K562 (cell line): ENCODE measurements at regions not wholly inside any gene's neighbourhood (a gene's known extent, or its start where the extent isn't known, plus 50 kb on each side); places are given as distances from the start of the nearest gene placed in this dataset.

Experiments used
- ATAC-seq: fragments of 200-7000 bp; cut with Tn5 transposase; 3 replicates; pipeline ENCODE4 v1.9.1; 2020; ENCODE audit warnings: moderate library complexity
- BruUV-seq: library from RNA; stranded (reverse); fragments of 400-500 nt; replicated peaks from 2 replicates; lab custom pipeline; 2021; lab: Mats Ljungman, UMichigan
- CTCF ChIA-PET: fragments of 300-600 bp; formaldehyde crosslinking; extraction: SDS; loops from one replicate; lab custom pipeline; 2021; ENCODE audit warnings: low intra/inter-chr PET ratio; lab: Yijun Ruan, JAX
- POLR2A ChIA-PET: fragments of 300-600, 350-650 bp; sonication (Branson Sonifier 250); formaldehyde crosslinking; extraction: SDS; loops from one replicate; lab custom pipeline; 2021; ENCODE audit warnings: antibody characterized with exemption, inconsistent platforms; lab: Yijun Ruan, JAX
- DNase-seq, 4 experiments: peaks; one replicate each; pipeline versions ENCODE4 v3.0.0 to v3.0.0-alpha.2; 2011 to 2018; ENCODE audit warnings: low spot score in 3 of 4, mixed read lengths in 3 of 4; ENCODE audit errors: extremely low read depth in 1 of 4
- FAIRE-seq: peaks from 2 replicates; lab custom pipeline; 2011; peaks lifted over from hg19 to GRCh38; lab: Jason Lieb, UNC
- H2AFZ ChIP-seq: 2 replicates; pipeline ENCODE4 v1.6.0; 2011; ENCODE audit warnings: low read depth, low read length, control low read depth, inconsistent platforms
- H3K27ac ChIP-seq: fragments of 200-600 bp; 3 replicates; pipeline ENCODE4 v1.8.0; 2011; ENCODE audit warnings: low read depth, mild to moderate bottlenecking, control low read depth, inconsistent platforms, low read length, moderate library complexity, mixed read lengths; ENCODE audit errors: extremely low read depth
- H3K27me3 ChIP-seq, 2 experiments: fragments of 300-600 bp in 1 of 2; 2 replicates in 1 of 2; 3 replicates in 1 of 2; pipeline versions ENCODE4 v1.6.0 to v1.8.0; 2011; ENCODE audit warnings: inconsistent platforms in 2 of 2, low read length in 2 of 2, mild to moderate bottlenecking in 1 of 2, mixed read lengths in 1 of 2, moderate library complexity in 1 of 2; ENCODE audit not compliant: control insufficient read depth in 2 of 2, insufficient read depth in 2 of 2
- H3K36me3 ChIP-seq: fragments of 300-600 bp; 3 replicates; pipeline ENCODE4 v1.8.0; 2011; ENCODE audit warnings: mild to moderate bottlenecking, low read length, inconsistent platforms; ENCODE audit not compliant: control insufficient read depth, insufficient read depth
- H3K4me1 ChIP-seq, 2 experiments: fragments of 200-600 bp in 1 of 2; replicated peaks in 1 of 2; 2 replicates in 1 of 2; 3 replicates in 1 of 2; pipeline versions ENCODE4 v1.5.1 to v1.8.0; 2011; ENCODE audit warnings: inconsistent platforms in 2 of 2, low read length in 2 of 2, mild to moderate bottlenecking in 1 of 2, mixed read lengths in 1 of 2, moderate library complexity in 1 of 2; ENCODE audit not compliant: control insufficient read depth in 2 of 2, insufficient read depth in 2 of 2
- H3K4me2 ChIP-seq: 2 replicates; pipeline ENCODE4 v1.6.1; 2011; ENCODE audit warnings: low read length, control low read depth, inconsistent platforms, mixed read lengths; ENCODE audit not compliant: insufficient read depth
- H3K4me3 ChIP-seq: fragments of 200-600 bp; sonication (generic), shearing (Covaris generic); 2 replicates; pipeline ENCODE4 v1.5.1; 2016; ENCODE audit warnings: control low read depth, inconsistent platforms
- H3K79me2 ChIP-seq: fragments of 200-600 bp; 3 replicates; pipeline ENCODE4 v1.8.0; 2011; ENCODE audit warnings: low read length, inconsistent platforms; ENCODE audit not compliant: control insufficient read depth, insufficient read depth
- H3K9ac ChIP-seq, 2 experiments: 2 replicates each; pipeline versions ENCODE4 v1.6.0 to v1.6.1; 2011; ENCODE audit warnings: low read depth in 2 of 2, low read length in 2 of 2, control low read depth in 1 of 2, inconsistent platforms in 1 of 2, mild to moderate bottlenecking in 1 of 2, mixed read lengths in 1 of 2; ENCODE audit not compliant: insufficient read depth in 1 of 2
- H3K9me1 ChIP-seq: one replicate; pipeline ENCODE4 v1.6.0; 2011; ENCODE audit warnings: inconsistent platforms, mild to moderate bottlenecking, low read length, moderate library complexity; ENCODE audit not compliant: control insufficient read depth, insufficient read depth
- H3K9me3 ChIP-seq: replicated peaks from 2 replicates; pipeline ENCODE4 v1.5.1; 2011; ENCODE audit warnings: low read depth, low read length, inconsistent platforms; ENCODE audit not compliant: control insufficient read depth, insufficient read depth
- H4K20me1 ChIP-seq: replicated peaks from 2 replicates; pipeline ENCODE4 v1.6.1; 2011; ENCODE audit warnings: low read length, inconsistent platforms, mixed read lengths; ENCODE audit not compliant: control insufficient read depth, insufficient read depth
- CBX5 ChIP-seq: IDR thresholded peaks from 2 replicates; pipeline ENCODE4 v1.6.1; 2014; ENCODE audit warnings: low read depth, borderline replicate concordance
- DPF2 ChIP-seq: fragments of 450-650 bp; IDR thresholded peaks from 2 replicates; pipeline ENCODE4 v1.6.1; 2016
- EP300 ChIP-seq: IDR thresholded peaks from 2 replicates; pipeline ENCODE4 v1.6.1; 2012; ENCODE audit warnings: low read length, improper control_type of control experiment
- GTF2A2 ChIP-seq: IDR thresholded peaks from 2 replicates; pipeline ENCODE4 v1.6.1; 2016; ENCODE audit warnings: mild to moderate bottlenecking, missing genetic modification characterization, missing compliant biosample characterization
- HDAC3 ChIP-seq: fragments of 450-650 bp; IDR thresholded peaks from 2 replicates; pipeline ENCODE4 v1.6.1; 2018; ENCODE audit warnings: borderline replicate concordance, mild to moderate bottlenecking, moderate library complexity; ENCODE audit not compliant: partially characterized antibody
- MTF1 ChIP-seq: fragments of 250-450 bp; sonication (Bioruptor Pico); IDR thresholded peaks from 2 replicates; pipeline ENCODE4 v1.9.0; 2021; ENCODE audit warnings: moderate library complexity, mild to moderate bottlenecking, inconsistent platforms, borderline replicate concordance
- NR2F6 ChIP-seq: fragments of 450-650 bp; formaldehyde crosslinking; IDR thresholded peaks from 2 replicates; pipeline ENCODE4 v1.4.0; 2020; ENCODE audit warnings: mild to moderate bottlenecking
- RBM17 ChIP-seq: fragments of 200-400 bp; formaldehyde crosslinking; IDR thresholded peaks from 2 replicates; pipeline ENCODE4 v1.6.1; 2017; ENCODE audit warnings: low read depth, mild to moderate bottlenecking, low read length, borderline replicate concordance
- RFX7 ChIP-seq: fragments of 250-450 bp; sonication (Bioruptor Pico); IDR thresholded peaks from 2 replicates; pipeline ENCODE4 v1.5.1; 2021; ENCODE audit warnings: mild to moderate bottlenecking
- SPI1 ChIP-seq: IDR thresholded peaks from 2 replicates; pipeline ENCODE4 v1.6.1; 2011; ENCODE audit warnings: low read depth, low read length, control low read depth, borderline replicate concordance
- UBTF ChIP-seq, 2 experiments: IDR thresholded peaks; 2 replicates each; pipeline ENCODE4 v1.6.1; 2012; ENCODE audit warnings: improper control_type of control experiment in 2 of 2, low read depth in 2 of 2, low read length in 2 of 2, borderline replicate concordance in 1 of 2
- ZBTB8A ChIP-seq: fragments of 450-650 bp; IDR thresholded peaks from 2 replicates; pipeline ENCODE4 v1.6.1; 2018; ENCODE audit warnings: mild to moderate bottlenecking, moderate library complexity; ENCODE audit not compliant: partially characterized antibody
- ZNF12 ChIP-seq: sonication (generic); formaldehyde crosslinking; IDR thresholded peaks from 2 replicates; pipeline ENCODE4 v1.4.0; 2020; ENCODE audit warnings: mild to moderate bottlenecking, missing genetic modification reagents
- ZNF23 ChIP-seq: fragments of 250-450 bp; sonication (Bioruptor Pico); IDR thresholded peaks from 2 replicates; pipeline ENCODE4 v1.4.0; 2020; ENCODE audit warnings: mild to moderate bottlenecking
- ZNF778 ChIP-seq: fragments of 450-650 bp; formaldehyde crosslinking; IDR thresholded peaks from 2 replicates; pipeline ENCODE4 v1.4.0; 2020; ENCODE audit warnings: mild to moderate bottlenecking, moderate library complexity
- WGBS: fragments of 100-300 bp; shearing (Covaris generic); methylation state at CpG from one replicate; pipeline ENCODE4 v1.1.6; 2016; ENCODE audit warnings: low coverage, mixed read lengths; ENCODE audit not compliant: insufficient coverage; ENCODE audit errors: missing lambda C conversion rate; 5-methylcytosine and 5-hydroxymethylcytosine counted together
- in situ Hi-C: fragments of 300-500 bp; cut with MboI; formaldehyde crosslinking; loops from 4 replicates; pipeline ENCODE4 v1.15.0; 2018; ENCODE audit warnings: inconsistent platforms, mixed read lengths
- intact Hi-C: fragments of 100-400 bp; cut with micrococcal nuclease; formaldehyde crosslinking; loops from 2 replicates; pipeline ENCODE4 v1.14.2; 2022
- TF ChIP-seq, protein P1 (sequence below), 2 experiments: fragments of 450-650 bp in 1 of 2; sonication (generic) in 1 of 2; formaldehyde crosslinking in 1 of 2; IDR thresholded peaks in 1 of 2; conservative IDR thresholded peaks in 1 of 2; 2 replicates each; pipeline versions ENCODE4 v1.6.1 to v1.8.1; 2016 to 2023; ENCODE audit warnings: mild to moderate bottlenecking in 2 of 2, moderate library complexity in 2 of 2, inconsistent platforms in 1 of 2, missing genetic modification reagents in 1 of 2
- TF ChIP-seq, protein P2 (sequence below), 2 experiments: IDR thresholded peaks in 1 of 2; conservative IDR thresholded peaks in 1 of 2; 2 replicates each; pipeline ENCODE4 v1.6.1; 2016; ENCODE audit warnings: low read depth in 2 of 2, mild to moderate bottlenecking in 1 of 2, missing compliant biosample characterization in 1 of 2, missing genetic modification characterization in 1 of 2, moderate library complexity in 1 of 2

GRCh38 chr5:87069974-87070608 is 197.6 kb upstream of the RASA1 start:
- Histone ChIP-seq H2AFZ (no peak overlapping the region), H3K79me2 (no peaks in the 10 kb centered on the region), H3K4me1 (no peaks in the 10 kb centered on the region; a peak in 1 of 5 replicates), H3K4me2 (no peak overlapping the region), H3K4me3 (no peak overlapping the region), H3K27ac (no peak overlapping the region), H3K9me3 (no peaks in the 10 kb centered on the region), H3K36me3 (no peaks in the 10 kb centered on the region), H3K27me3 (no peaks in the 10 kb centered on the region), H3K9me1 (no peaks in the 10 kb centered on the region), H4K20me1 (no peaks in the 10 kb centered on the region), H3K9ac (no peak overlapping the region)
- DNase-seq (peak in 2 of 4 experiments; percentile 17 to 36), FAIRE-seq (peak; percentile 74), ATAC-seq (peak; percentile 87)
- WGBS = 11% methylated on average over 3 of the region's 3 CpGs
- in situ Hi-C loops = no loop called here
- POLR2A ChIA-PET = no interaction called here
- no TSS peak for BruUV-seq
- intact Hi-C loops = loop anchor here (2.0 to 5.0 kb wide), 2 partner anchors 47 to 322 kb away; no protein-coding TSS in a partner anchor
- CTCF ChIA-PET = no interaction called here
- TF ChIP-seq CBX5 (no peak), EP300 (no peak), DPF2 (no peak), RBM17 (no peak), ZNF12 (CRISPR knock-in tag) (no peak), NR2F6 (CRISPR knock-in tag) (no peak), HDAC3 (no peak), GTF2A2 (tag) (no peak), ZNF23 (CRISPR knock-in tag) (no peak), MTF1 (CRISPR knock-in tag) (no peak), SPI1 (no peak), UBTF (IDR thresholded peaks at IDR 0.05; ENCODE audit: borderline replicate concordance in 1 of 2, low read depth in 2 of 2, low read length in 2 of 2) (no peak), RFX7 (CRISPR knock-in tag) (no peak), ZNF778 (CRISPR knock-in tag) (no peak), ZBTB8A (no peak)
- TF ChIP-seq, protein P1, sequence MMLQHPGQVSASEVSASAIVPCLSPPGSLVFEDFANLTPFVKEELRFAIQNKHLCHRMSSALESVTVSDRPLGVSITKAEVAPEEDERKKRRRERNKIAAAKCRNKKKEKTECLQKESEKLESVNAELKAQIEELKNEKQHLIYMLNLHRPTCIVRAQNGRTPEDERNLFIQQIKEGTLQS (IDR thresholded peaks at IDR 0.05) = no peak
- TF ChIP-seq, protein P1 (CRISPR knock-in tag; conservative IDR thresholded peaks at IDR 0.05) = no peak
- TF ChIP-seq, protein P2, sequence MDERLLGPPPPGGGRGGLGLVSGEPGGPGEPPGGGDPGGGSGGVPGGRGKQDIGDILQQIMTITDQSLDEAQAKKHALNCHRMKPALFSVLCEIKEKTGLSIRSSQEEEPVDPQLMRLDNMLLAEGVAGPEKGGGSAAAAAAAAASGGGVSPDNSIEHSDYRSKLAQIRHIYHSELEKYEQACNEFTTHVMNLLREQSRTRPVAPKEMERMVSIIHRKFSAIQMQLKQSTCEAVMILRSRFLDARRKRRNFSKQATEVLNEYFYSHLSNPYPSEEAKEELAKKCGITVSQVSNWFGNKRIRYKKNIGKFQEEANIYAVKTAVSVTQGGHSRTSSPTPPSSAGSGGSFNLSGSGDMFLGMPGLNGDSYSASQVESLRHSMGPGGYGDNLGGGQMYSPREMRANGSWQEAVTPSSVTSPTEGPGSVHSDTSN (CRISPR knock-in tag; IDR thresholded peaks at IDR 0.05; ENCODE audit: low read depth) = no peak
- TF ChIP-seq, protein P2 (tag; conservative IDR thresholded peaks at IDR 0.05; ENCODE audit: low read depth) = no peak
